HEK293 (cell line): ENCODE measurements at regions not wholly inside any gene's neighbourhood (a gene's known extent, or its start where the extent isn't known, plus 50 kb on each side); places are given as distances from the start of the nearest gene placed in this dataset.

Source experiments
- ZBTB1 ChIP-seq: fragments of 450-650 bp; formaldehyde crosslinking; IDR thresholded peaks from 2 replicates; pipeline ENCODE4 v1.5.1; 2016; ENCODE audit warnings: missing biosample characterization, missing genetic modification characterization
- ZNF114 ChIP-seq: fragments of 450-650 bp; formaldehyde crosslinking; IDR thresholded peaks from 2 replicates; pipeline ENCODE4 v1.5.0; 2017; ENCODE audit warnings: missing biosample characterization, missing genetic modification characterization
- ZNF274 ChIP-seq, 2 experiments: fragments of 200-500 bp in 1 of 2; fragments of 450-650 bp in 1 of 2; sonication (Bioruptor generic) in 1 of 2; formaldehyde crosslinking in 1 of 2; IDR thresholded peaks; 2 replicates each; pipeline versions ENCODE4 v1.5.1 to v1.6.1; 2014 to 2016; ENCODE audit warnings: borderline replicate concordance in 1 of 2, inconsistent platforms in 1 of 2, low read length in 1 of 2, missing biosample characterization in 1 of 2, missing genetic modification characterization in 1 of 2
- ZNF335 ChIP-seq: fragments of 450-650 bp; formaldehyde crosslinking; conservative IDR thresholded peaks from 2 replicates; pipeline ENCODE4 v1.5.1; 2016; ENCODE audit warnings: missing biosample characterization, missing genetic modification characterization
- ZNF610 ChIP-seq: fragments of 450-650 bp; formaldehyde crosslinking; IDR thresholded peaks from 2 replicates; pipeline ENCODE4 v1.5.1; 2016; ENCODE audit warnings: missing biosample characterization, missing genetic modification characterization, borderline replicate concordance
- TF ChIP-seq, protein P1 (sequence below): fragments of 450-650 bp; formaldehyde crosslinking; IDR thresholded peaks from 2 replicates; pipeline ENCODE4 v1.5.1; 2016; ENCODE audit warnings: missing biosample characterization, missing genetic modification characterization
- TF ChIP-seq, protein P2 (sequence below): fragments of 450-650 bp; formaldehyde crosslinking; IDR thresholded peaks from 2 replicates; pipeline ENCODE4 v1.5.1; 2016; ENCODE audit warnings: missing biosample characterization, missing genetic modification characterization

DNA sequence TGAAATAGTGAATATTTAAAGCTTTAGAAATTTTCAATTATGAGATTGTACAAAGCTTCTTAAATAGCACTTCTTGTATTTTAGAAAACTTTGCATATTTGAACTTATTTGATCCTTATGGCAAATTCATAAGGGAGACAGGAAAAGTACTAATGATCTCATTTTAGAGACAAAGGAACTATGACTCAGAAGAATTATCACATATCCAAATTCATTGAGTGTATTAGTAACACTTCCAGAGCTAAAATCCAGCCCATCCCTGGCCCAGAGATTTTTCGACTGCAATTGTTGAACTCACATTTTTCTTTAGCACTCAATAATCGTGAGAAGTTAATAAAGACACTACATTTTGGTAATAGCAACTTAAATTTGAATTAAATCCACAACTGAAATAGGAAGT is 704.3 kb downstream of the EPM2A start:
- TF ChIP-seq ZBTB1 (tag by site-specific recombination) = no peak
- no peak for TF ChIP-seq ZNF114 (tag by site-specific recombination)
- TF ChIP-seq, protein P1, sequence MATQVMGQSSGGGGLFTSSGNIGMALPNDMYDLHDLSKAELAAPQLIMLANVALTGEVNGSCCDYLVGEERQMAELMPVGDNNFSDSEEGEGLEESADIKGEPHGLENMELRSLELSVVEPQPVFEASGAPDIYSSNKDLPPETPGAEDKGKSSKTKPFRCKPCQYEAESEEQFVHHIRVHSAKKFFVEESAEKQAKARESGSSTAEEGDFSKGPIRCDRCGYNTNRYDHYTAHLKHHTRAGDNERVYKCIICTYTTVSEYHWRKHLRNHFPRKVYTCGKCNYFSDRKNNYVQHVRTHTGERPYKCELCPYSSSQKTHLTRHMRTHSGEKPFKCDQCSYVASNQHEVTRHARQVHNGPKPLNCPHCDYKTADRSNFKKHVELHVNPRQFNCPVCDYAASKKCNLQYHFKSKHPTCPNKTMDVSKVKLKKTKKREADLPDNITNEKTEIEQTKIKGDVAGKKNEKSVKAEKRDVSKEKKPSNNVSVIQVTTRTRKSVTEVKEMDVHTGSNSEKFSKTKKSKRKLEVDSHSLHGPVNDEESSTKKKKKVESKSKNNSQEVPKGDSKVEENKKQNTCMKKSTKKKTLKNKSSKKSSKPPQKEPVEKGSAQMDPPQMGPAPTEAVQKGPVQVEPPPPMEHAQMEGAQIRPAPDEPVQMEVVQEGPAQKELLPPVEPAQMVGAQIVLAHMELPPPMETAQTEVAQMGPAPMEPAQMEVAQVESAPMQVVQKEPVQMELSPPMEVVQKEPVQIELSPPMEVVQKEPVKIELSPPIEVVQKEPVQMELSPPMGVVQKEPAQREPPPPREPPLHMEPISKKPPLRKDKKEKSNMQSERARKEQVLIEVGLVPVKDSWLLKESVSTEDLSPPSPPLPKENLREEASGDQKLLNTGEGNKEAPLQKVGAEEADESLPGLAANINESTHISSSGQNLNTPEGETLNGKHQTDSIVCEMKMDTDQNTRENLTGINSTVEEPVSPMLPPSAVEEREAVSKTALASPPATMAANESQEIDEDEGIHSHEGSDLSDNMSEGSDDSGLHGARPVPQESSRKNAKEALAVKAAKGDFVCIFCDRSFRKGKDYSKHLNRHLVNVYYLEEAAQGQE (tag by site-specific recombination) = no peak
- TF ChIP-seq, protein P2, sequence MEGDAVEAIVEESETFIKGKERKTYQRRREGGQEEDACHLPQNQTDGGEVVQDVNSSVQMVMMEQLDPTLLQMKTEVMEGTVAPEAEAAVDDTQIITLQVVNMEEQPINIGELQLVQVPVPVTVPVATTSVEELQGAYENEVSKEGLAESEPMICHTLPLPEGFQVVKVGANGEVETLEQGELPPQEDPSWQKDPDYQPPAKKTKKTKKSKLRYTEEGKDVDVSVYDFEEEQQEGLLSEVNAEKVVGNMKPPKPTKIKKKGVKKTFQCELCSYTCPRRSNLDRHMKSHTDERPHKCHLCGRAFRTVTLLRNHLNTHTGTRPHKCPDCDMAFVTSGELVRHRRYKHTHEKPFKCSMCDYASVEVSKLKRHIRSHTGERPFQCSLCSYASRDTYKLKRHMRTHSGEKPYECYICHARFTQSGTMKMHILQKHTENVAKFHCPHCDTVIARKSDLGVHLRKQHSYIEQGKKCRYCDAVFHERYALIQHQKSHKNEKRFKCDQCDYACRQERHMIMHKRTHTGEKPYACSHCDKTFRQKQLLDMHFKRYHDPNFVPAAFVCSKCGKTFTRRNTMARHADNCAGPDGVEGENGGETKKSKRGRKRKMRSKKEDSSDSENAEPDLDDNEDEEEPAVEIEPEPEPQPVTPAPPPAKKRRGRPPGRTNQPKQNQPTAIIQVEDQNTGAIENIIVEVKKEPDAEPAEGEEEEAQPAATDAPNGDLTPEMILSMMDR (tag by site-specific recombination) = no peak
- no peak for TF ChIP-seq ZNF335 (tag by site-specific recombination)
- TF ChIP-seq ZNF610 (tag by site-specific recombination) = no peak
- TF ChIP-seq ZNF274 (IDR thresholded peaks at IDR 0.05; ENCODE audit: low read length) = no peak
- no peak for TF ChIP-seq ZNF274 (tag by site-specific recombination; IDR thresholded peaks at IDR 0.05; ENCODE audit: borderline replicate concordance)
